Vagina (tissue), 2 donors: ENCODE measurements at regions not wholly inside any gene's neighbourhood (a gene's known extent, or its start where the extent isn't known, plus 50 kb on each side); places are given as distances from the start of the nearest gene placed in this dataset.

ENCODE experiments used
- DNase-seq, 2 donors: peaks; one replicate each; pipeline ENCODE4 v3.0.0-alpha.2; 2017; ENCODE audit errors: extremely low spot score in 2 of 2
- H3K27ac ChIP-seq: fragments of 200-600 bp; sonication (generic); one replicate; pipeline ENCODE4 v1.5.1; 2019
- H3K27me3 ChIP-seq: fragments of 200-600 bp; sonication (generic); one replicate; pipeline ENCODE4 v1.5.1; 2019
- H3K36me3 ChIP-seq, 2 donors: fragments of 200-600 bp; sonication (generic); one replicate each; pipeline ENCODE4 v1.5.1; 2017 to 2019
- H3K4me1 ChIP-seq: fragments of 200-600 bp; sonication (generic); one replicate; pipeline ENCODE4 v1.5.1; 2019
- H3K4me3 ChIP-seq, 2 donors: fragments of 200-600 bp; sonication (generic); 1 replicate in 1 of 2; 2 replicates in 1 of 2; pipeline ENCODE4 v1.5.1; 2016 to 2019
- H3K9me3 ChIP-seq: fragments of 200-600 bp; sonication (generic); one replicate; pipeline ENCODE4 v1.5.1; 2019
- POLR2A ChIP-seq, 2 donors: fragments of 450-650 bp; IDR thresholded peaks; one replicate each; pipeline ENCODE4 v1.6.1; 2017; ENCODE audit warnings: antibody characterized with exemption in 2 of 2, mild to moderate bottlenecking in 2 of 2, moderate library complexity in 2 of 2
- POLR2AphosphoS5 ChIP-seq, 2 donors: sonication (generic); formaldehyde crosslinking; IDR thresholded peaks; one replicate each; pipeline ENCODE4 v1.9.0; 2017; ENCODE audit warnings: antibody characterized with exemption in 2 of 2, mild to moderate bottlenecking in 2 of 2, low read depth in 1 of 2; ENCODE audit not compliant: insufficient read depth in 1 of 2
- intact Hi-C: fragments of 100-400 bp; cut with DNase I; formaldehyde crosslinking; loops from one replicate; pipeline ENCODE4 v1.15.1; 2023
- TF ChIP-seq, protein P1 (sequence below), 3 experiments: fragments of 450-650 bp in 2 of 3; fragments of 200-600 bp in 1 of 3; sonication (generic) in 1 of 3; IDR thresholded peaks; one replicate each; pipeline ENCODE4 v1.5.1; 2017 to 2019; ENCODE audit warnings: antibody characterized with exemption in 3 of 3, mild to moderate bottlenecking in 2 of 3, moderate library complexity in 2 of 3

DNA sequence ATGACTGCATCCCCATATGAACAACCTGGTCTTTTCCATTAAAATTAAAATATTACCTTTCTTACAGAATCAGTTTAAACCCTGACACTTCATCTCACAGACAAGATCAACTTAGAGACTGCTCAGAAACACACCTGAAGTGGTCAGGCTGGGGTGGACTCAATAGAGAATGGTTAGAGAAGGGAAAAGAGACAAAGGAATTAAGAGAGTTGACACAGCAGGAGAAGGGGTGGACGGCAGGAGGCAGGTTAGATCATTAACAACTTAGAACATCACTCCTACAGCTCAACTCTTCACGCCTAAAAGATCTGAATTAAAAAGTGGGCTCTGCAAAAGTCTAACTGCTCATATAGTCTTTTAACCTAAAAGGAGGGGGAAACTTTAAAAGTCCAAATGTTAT lies 157.7 kb upstream of the COL1A2 start:
- no peak overlapping the region for H3K27ac ChIP-seq
- TF ChIP-seq, protein P1, sequence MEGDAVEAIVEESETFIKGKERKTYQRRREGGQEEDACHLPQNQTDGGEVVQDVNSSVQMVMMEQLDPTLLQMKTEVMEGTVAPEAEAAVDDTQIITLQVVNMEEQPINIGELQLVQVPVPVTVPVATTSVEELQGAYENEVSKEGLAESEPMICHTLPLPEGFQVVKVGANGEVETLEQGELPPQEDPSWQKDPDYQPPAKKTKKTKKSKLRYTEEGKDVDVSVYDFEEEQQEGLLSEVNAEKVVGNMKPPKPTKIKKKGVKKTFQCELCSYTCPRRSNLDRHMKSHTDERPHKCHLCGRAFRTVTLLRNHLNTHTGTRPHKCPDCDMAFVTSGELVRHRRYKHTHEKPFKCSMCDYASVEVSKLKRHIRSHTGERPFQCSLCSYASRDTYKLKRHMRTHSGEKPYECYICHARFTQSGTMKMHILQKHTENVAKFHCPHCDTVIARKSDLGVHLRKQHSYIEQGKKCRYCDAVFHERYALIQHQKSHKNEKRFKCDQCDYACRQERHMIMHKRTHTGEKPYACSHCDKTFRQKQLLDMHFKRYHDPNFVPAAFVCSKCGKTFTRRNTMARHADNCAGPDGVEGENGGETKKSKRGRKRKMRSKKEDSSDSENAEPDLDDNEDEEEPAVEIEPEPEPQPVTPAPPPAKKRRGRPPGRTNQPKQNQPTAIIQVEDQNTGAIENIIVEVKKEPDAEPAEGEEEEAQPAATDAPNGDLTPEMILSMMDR (IDR thresholded peaks at IDR 0.05), result no peak
- no peak for TF ChIP-seq POLR2A (IDR thresholded peaks at IDR 0.05)
- TF ChIP-seq POLR2AphosphoS5 (IDR thresholded peaks at IDR 0.05; ENCODE audit: insufficient read depth in 1 of 2, low read depth in 1 of 2), result no peak
- no peaks in the 10 kb centered on the region for H3K36me3 ChIP-seq
- no peaks in the 10 kb centered on the region for H3K4me1 ChIP-seq
- H3K4me3 ChIP-seq, result no peak overlapping the region
- H3K27me3 ChIP-seq, result no peaks in the 10 kb centered on the region
- intact Hi-C loops, result no loop called here
- no peak for DNase-seq
- H3K9me3 ChIP-seq, result no peaks in the 10 kb centered on the region

DNA sequence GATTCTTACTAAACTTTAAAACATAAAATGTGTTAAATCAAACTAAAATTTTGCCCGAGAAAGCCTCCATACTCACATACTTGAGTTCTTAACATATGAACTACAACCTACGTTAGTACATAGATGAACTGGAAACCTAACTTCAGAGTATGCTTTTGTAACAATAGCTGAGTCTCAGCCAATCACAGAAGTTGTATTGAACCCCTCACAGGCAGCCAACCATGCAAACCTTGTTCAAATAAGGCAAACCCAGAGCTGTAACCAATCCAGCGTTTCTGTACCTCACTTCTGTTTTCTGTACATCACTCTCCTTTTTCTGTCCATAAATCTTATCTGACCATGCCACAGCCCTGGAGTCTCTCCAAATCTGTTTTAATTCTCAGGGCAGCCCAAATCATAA lies 157.3 kb upstream of the COL1A2 start:
- H3K27me3 ChIP-seq, result no peaks in the 10 kb centered on the region
- no peak for DNase-seq
- no peaks in the 10 kb centered on the region for H3K4me1 ChIP-seq
- H3K27ac ChIP-seq, result no peak overlapping the region
- H3K9me3 ChIP-seq, result no peaks in the 10 kb centered on the region
- TF ChIP-seq POLR2A (IDR thresholded peaks at IDR 0.05) (no peak), POLR2AphosphoS5 (IDR thresholded peaks at IDR 0.05; ENCODE audit: insufficient read depth in 1 of 2, low read depth in 1 of 2) (no peak)
- TF ChIP-seq, protein P1 (IDR thresholded peaks at IDR 0.05), result no peak
- no peaks in the 10 kb centered on the region for H3K36me3 ChIP-seq
- intact Hi-C loops, result no loop called here
- no peak overlapping the region for H3K4me3 ChIP-seq

DNA sequence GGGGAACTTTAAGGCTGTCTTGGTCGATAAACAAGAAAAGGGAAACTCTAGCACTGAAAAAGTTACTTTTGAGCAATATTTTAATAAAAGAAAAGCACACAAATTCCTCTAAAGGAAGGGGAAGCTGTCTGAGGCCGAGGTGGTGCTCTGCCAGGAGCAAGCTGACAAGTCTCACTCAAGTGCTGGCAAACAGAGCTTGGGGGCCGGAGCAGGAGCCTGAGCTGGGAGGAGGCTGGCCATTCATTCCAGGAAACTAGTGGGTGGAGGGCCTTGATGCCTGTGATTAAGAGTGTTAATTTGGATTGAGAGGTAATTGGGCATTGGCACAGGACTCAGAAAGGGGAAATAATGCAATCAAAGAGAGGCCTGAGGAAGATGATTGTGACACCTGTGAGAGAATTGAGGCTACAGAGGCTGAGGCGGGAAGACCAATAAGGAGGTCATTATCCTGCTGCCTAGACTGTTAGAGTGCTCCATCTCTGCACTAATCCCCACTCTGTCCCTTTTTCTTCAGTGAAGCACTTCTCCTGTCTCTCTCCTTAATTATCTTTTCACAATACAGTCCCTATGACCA lies 154.9 kb upstream of the COL1A2 start:
- Histone ChIP-seq H3K36me3 (no peaks in the 10 kb centered on the region), H3K27me3 (no peaks in the 10 kb centered on the region), H3K9me3 (no peaks in the 10 kb centered on the region), H3K4me1 (no peaks in the 10 kb centered on the region), H3K27ac (no peak overlapping the region), H3K4me3 (no peak overlapping the region)
- TF ChIP-seq, protein P1 (IDR thresholded peaks at IDR 0.05), result no peak
- TF ChIP-seq POLR2A (IDR thresholded peaks at IDR 0.05), result no peak
- TF ChIP-seq POLR2AphosphoS5 (IDR thresholded peaks at IDR 0.05; ENCODE audit: insufficient read depth in 1 of 2, low read depth in 1 of 2), result no peak
- intact Hi-C loops, result no loop called here
- DNase-seq, result no peak

DNA sequence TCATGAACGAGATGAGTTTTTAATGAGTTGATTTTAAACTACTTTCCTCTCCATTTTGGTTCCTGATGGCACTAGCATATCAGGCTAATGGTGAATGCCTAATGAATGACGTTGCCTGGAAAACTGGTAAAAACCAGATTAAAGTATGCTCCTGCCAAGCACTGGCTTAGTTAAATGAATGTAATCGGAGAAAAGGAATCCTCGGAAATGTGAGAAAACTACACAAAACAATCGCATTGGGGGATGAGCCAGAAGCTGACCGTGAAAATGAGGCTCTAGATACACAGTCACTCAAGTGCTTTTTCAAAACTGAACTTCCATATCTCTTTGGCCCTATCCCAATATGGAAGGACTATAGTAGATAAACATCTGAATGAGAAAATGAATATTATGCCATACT lies 153.8 kb upstream of the COL1A2 start:
- no peak overlapping the region for H3K27ac ChIP-seq
- no peaks in the 10 kb centered on the region for H3K27me3 ChIP-seq
- H3K36me3 ChIP-seq, result no peaks in the 10 kb centered on the region
- no peak overlapping the region for H3K4me3 ChIP-seq
- no peak for TF ChIP-seq POLR2AphosphoS5 (IDR thresholded peaks at IDR 0.05; ENCODE audit: insufficient read depth in 1 of 2, low read depth in 1 of 2)
- no peak for TF ChIP-seq POLR2A (IDR thresholded peaks at IDR 0.05)
- TF ChIP-seq, protein P1 (IDR thresholded peaks at IDR 0.05), result no peak
- DNase-seq, result no peak
- intact Hi-C loops, result no loop called here
- H3K9me3 ChIP-seq, result no peaks in the 10 kb centered on the region
- no peaks in the 10 kb centered on the region for H3K4me1 ChIP-seq

DNA sequence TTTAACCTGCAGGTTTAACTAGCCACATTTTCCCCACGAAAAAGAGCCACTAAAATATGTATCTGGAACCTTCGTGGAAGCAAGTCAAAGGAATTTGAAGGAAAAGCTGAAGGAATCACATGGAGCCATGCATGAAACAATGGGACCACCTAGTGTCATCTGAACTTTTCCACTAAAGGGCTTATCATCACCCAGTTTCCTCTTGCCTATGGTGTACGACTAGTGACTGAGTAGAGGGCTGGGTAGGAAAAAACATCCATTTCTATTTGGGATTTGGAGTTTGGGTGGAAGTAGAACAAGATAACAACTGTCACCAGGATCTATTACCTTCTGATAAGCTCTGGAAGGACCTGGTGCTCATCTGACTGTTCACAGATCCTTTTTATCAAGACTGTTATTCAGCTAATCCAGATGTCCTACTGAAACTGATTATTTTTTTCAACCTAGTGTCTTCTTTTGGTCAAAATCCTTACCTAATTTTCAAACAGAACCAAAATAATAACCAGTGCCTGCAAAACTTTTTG lies 153.2 kb upstream of the COL1A2 start:
- TF ChIP-seq, protein P1 (IDR thresholded peaks at IDR 0.05), result no peak
- TF ChIP-seq POLR2A (IDR thresholded peaks at IDR 0.05) (no peak), POLR2AphosphoS5 (IDR thresholded peaks at IDR 0.05; ENCODE audit: insufficient read depth in 1 of 2, low read depth in 1 of 2) (no peak)

More for the DNA sequence above, 153.2 kb upstream of the COL1A2 start:
- no peak for DNase-seq
- H3K4me3 ChIP-seq, result no peak overlapping the region
- no peaks in the 10 kb centered on the region for H3K4me1 ChIP-seq
- H3K27ac ChIP-seq, result no peak overlapping the region
- H3K9me3 ChIP-seq, result no peaks in the 10 kb centered on the region
- no peaks in the 10 kb centered on the region for H3K36me3 ChIP-seq
- intact Hi-C loops, result no loop called here
- H3K27me3 ChIP-seq, result no peaks in the 10 kb centered on the region
